Cardiac muscle cell (in vitro differentiated cells and primary cell): ENCODE measurements at regions not wholly inside any gene's neighbourhood (a gene's known extent, or its start where the extent isn't known, plus 50 kb on each side); places are given as distances from the start of the nearest gene placed in this dataset.

Experiments
- DNase-seq, 2 donors: peaks; one replicate each; pipeline versions ENCODE4 v3.0.0 to v3.0.0-alpha.2; 2010 to 2017; ENCODE audit warnings: low read depth in 1 of 2, low spot score in 1 of 2
- H3K27ac ChIP-seq: fragments of 200-600 bp; sonication (generic); 2 replicates; pipeline ENCODE4 v1.5.1; 2016
- H3K27me3 ChIP-seq: fragments of 200-600 bp; sonication (generic); 2 replicates; pipeline ENCODE4 v1.6.0; 2016; ENCODE audit warnings: control low read depth
- H3K36me3 ChIP-seq: fragments of 200-600 bp; sonication (generic); 2 replicates; pipeline ENCODE4 v1.5.1; 2016; ENCODE audit warnings: control low read depth
- H3K4me1 ChIP-seq: fragments of 200-600 bp; sonication (generic); 2 replicates; pipeline ENCODE4 v1.8.1; 2017; ENCODE audit warnings: low read depth, mild to moderate bottlenecking, mixed run types
- H3K4me3 ChIP-seq: fragments of 200-600 bp; sonication (generic); 2 replicates; pipeline ENCODE4 v1.5.1; 2016; ENCODE audit warnings: mild to moderate bottlenecking
- H3K9me3 ChIP-seq: fragments of 200-600 bp; sonication (generic); 2 replicates; pipeline ENCODE4 v1.5.1; 2017; ENCODE audit warnings: low read depth, mild to moderate bottlenecking, control low read depth
- TF ChIP-seq, protein P1 (sequence below): IDR thresholded peaks from 2 replicates; pipeline ENCODE4 v1.5.1; 2012; ENCODE audit warnings: low read depth, mild to moderate bottlenecking, low read length

DNA sequence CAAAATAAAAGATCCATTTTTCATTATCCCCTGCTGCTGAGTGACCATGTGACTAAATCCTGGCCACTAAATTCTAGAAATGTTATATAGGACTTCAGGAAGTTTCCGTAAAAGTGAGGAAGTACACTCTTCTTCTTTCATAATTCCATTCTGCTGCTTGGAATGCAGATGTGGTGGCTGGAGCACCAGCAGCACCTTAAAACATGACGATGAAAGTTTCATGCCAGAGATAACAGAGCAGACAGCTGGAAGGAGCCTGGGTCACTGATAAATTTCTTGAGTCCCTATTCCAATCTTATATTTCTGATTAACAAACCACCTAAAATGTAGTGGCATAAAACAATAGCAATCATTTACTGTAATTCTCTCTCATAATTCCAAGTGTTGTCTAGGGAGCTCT lies 238.7 kb downstream of the TBL1XR1 start:
- no peaks in the 10 kb centered on the region for H3K27me3 ChIP-seq
- TF ChIP-seq, protein P1, sequence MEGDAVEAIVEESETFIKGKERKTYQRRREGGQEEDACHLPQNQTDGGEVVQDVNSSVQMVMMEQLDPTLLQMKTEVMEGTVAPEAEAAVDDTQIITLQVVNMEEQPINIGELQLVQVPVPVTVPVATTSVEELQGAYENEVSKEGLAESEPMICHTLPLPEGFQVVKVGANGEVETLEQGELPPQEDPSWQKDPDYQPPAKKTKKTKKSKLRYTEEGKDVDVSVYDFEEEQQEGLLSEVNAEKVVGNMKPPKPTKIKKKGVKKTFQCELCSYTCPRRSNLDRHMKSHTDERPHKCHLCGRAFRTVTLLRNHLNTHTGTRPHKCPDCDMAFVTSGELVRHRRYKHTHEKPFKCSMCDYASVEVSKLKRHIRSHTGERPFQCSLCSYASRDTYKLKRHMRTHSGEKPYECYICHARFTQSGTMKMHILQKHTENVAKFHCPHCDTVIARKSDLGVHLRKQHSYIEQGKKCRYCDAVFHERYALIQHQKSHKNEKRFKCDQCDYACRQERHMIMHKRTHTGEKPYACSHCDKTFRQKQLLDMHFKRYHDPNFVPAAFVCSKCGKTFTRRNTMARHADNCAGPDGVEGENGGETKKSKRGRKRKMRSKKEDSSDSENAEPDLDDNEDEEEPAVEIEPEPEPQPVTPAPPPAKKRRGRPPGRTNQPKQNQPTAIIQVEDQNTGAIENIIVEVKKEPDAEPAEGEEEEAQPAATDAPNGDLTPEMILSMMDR, result no peak
- no peaks in the 10 kb centered on the region for H3K4me1 ChIP-seq
- no peaks in the 10 kb centered on the region for H3K36me3 ChIP-seq
- H3K9me3 ChIP-seq, result no peaks in the 10 kb centered on the region
- DNase-seq, result no peak
- no peak overlapping the region for H3K27ac ChIP-seq
- H3K4me3 ChIP-seq, result no peak overlapping the region

DNA sequence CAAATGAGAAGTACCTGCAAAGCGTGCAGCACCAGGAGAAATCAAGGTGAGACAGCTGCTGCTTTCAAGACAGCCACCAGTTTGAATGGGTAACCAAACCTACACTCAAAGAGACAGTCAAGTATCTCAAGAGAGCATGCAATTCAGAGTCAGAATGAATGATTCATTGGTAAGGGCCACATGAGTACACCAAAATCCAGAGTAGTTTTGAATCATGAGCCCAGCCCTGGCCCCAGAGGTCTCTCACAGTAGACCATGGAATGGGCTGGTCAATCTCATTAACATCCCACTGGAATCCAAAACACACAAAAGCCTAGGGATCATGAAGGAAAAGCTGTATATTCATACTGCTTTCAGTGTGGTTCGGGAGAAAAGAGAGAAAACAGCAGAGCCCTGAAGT lies 242.8 kb downstream of the TBL1XR1 start:
- no peaks in the 10 kb centered on the region for H3K4me1 ChIP-seq
- no peaks in the 10 kb centered on the region for H3K36me3 ChIP-seq
- TF ChIP-seq, protein P1, result no peak
- no peak overlapping the region for H3K27ac ChIP-seq
- no peaks in the 10 kb centered on the region for H3K27me3 ChIP-seq
- no peaks in the 10 kb centered on the region for H3K9me3 ChIP-seq
- no peak overlapping the region for H3K4me3 ChIP-seq
- DNase-seq, result no peak

- no peak overlapping the region for H3K27ac ChIP-seq
- TF ChIP-seq, protein P1, result no peak
- H3K9me3 ChIP-seq, result no peaks in the 10 kb centered on the region
- H3K27me3 ChIP-seq, result no peaks in the 10 kb centered on the region
- H3K4me3 ChIP-seq, result no peak overlapping the region
- H3K4me1 ChIP-seq, result no peaks in the 10 kb centered on the region
- peak in 1 of 2 donors; percentile 75 for DNase-seq
- H3K36me3 ChIP-seq, result no peaks in the 10 kb centered on the region
These were observed 243.9 kb downstream of the TBL1XR1 start for GRCh38 chr3:176953106-176954060.

DNA sequence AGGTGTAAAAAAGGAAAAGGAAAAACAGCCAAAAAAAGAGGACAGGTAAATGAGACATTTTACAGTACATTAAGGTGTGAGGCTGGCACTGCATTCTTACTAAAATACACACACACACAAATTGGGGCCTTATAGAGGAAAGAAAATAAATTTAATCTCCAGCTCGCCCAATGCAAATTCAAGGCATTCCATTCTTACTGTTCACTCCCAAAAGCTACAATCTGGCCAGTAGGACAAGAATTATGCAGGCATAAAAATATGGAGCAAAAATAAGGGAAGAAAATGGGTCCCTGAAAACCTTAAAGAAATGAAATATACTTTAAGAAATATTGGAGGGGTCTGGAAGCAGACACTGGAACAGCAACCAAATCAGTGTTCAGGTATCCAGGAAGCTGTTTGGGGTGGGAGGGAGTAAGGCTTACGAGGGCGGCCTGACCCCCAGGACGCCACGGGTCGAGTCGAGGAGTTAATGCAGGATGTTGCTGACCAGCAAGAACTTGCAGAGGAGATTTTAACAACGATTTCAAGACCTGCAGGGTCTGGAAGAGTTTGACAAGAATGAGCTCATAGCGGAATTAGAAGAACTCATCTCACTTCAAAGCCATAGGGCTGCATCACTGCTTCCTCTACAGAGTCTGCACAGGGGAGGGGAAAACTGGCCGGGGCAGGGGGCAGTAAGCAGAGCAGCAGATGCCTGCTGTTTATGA lies 245.5 kb downstream of the TBL1XR1 start:
- no peak overlapping the region for H3K27ac ChIP-seq
- H3K27me3 ChIP-seq, result no peaks in the 10 kb centered on the region
- no peaks in the 10 kb centered on the region for H3K36me3 ChIP-seq
- H3K9me3 ChIP-seq, result no peaks in the 10 kb centered on the region
- TF ChIP-seq, protein P1, result no peak
- no peak overlapping the region for H3K4me3 ChIP-seq
- DNase-seq, result no peak
- H3K4me1 ChIP-seq, result no peaks in the 10 kb centered on the region

DNA sequence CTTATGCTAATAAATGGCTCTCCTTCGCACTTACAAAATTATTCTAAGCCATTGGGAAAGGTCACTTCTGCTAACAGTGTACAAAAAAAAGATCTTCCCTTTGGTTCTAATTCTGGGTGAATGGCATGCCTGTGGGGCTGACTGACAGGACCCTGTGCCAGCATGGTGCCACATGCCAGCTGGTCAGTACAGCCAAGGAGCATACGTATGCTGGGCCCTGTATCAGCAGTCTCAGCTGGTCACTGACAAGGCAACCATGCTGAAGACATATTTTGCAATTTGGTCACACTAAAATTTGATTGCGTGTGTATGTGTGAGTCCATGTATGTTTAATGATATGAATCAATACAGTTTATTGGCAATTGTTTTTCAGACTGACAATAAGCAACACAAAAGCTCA lies 246.1 kb downstream of the TBL1XR1 start:
- H3K36me3 ChIP-seq, result no peaks in the 10 kb centered on the region
- H3K27me3 ChIP-seq, result no peaks in the 10 kb centered on the region
- no peaks in the 10 kb centered on the region for H3K9me3 ChIP-seq
- DNase-seq, result no peak
- no peak overlapping the region for H3K27ac ChIP-seq
- no peak overlapping the region for H3K4me3 ChIP-seq
- TF ChIP-seq, protein P1, result no peak
- H3K4me1 ChIP-seq, result no peaks in the 10 kb centered on the region
